Panc1 (cell line): ENCODE measurements at regions not wholly inside any gene's neighbourhood (a gene's known extent, or its start where the extent isn't known, plus 50 kb on each side); places are given as distances from the start of the nearest gene placed in this dataset.

Source experiments
- ATAC-seq: fragments of 200-7000 bp; cut with Tn5 transposase; 2 replicates; pipeline ENCODE4 v1.9.1; 2020; ENCODE audit warnings: mild to moderate bottlenecking, moderate library complexity
- BruUV-seq: library from RNA; stranded (reverse); fragments of 400-500 nt; replicated peaks from 2 replicates; lab custom pipeline; 2021; lab: Mats Ljungman, UMichigan
- CTCF ChIA-PET: fragments of 300-600 bp; sonication (Branson Sonifier 250); formaldehyde crosslinking; loops from one replicate; lab custom pipeline; 2022; ENCODE audit warnings: antibody characterized with exemption; lab: Charles Lee
- POLR2A ChIA-PET: fragments of 300-600 bp; sonication (Branson Sonifier 250); formaldehyde crosslinking; loops from one replicate; lab custom pipeline; 2022; ENCODE audit warnings: antibody characterized with exemption; lab: Charles Lee
- DNase-seq: peaks from one replicate; pipeline ENCODE4 v3.0.0-alpha.2; 2010; ENCODE audit warnings: low read depth, low spot score
- H3K27ac ChIP-seq: 2 replicates; pipeline ENCODE4 v1.5.1; 2011; ENCODE audit warnings: mild to moderate bottlenecking, low read length, inconsistent platforms
- H3K27me3 ChIP-seq: fragments of 200-500 bp; sonication (Bioruptor generic); 2 replicates; pipeline ENCODE4 v1.6.0; 2014; ENCODE audit warnings: low read length, inconsistent platforms; ENCODE audit not compliant: control insufficient read depth, insufficient read depth
- H3K36me3 ChIP-seq: fragments of 200-500 bp; sonication (Bioruptor generic); 2 replicates; pipeline ENCODE4 v1.5.1; 2014; ENCODE audit warnings: inconsistent platforms, mild to moderate bottlenecking, low read length, moderate library complexity; ENCODE audit not compliant: control insufficient read depth, insufficient read depth
- H3K4me1 ChIP-seq: 2 replicates; pipeline ENCODE4 v1.5.1; 2011; ENCODE audit warnings: inconsistent platforms, mild to moderate bottlenecking, low read length, moderate library complexity; ENCODE audit not compliant: control insufficient read depth, insufficient read depth
- H3K4me3 ChIP-seq, 2 experiments: 2 replicates each; pipeline ENCODE4 v1.5.1; 2011 to 2012; ENCODE audit warnings: low read depth in 2 of 2, low read length in 2 of 2, mild to moderate bottlenecking in 2 of 2, inconsistent platforms in 1 of 2, moderate library complexity in 1 of 2
- H3K9me3 ChIP-seq: fragments of 200-500 bp; sonication (Bioruptor generic); 2 replicates; pipeline ENCODE4 v1.5.1; 2014; ENCODE audit warnings: low read depth, mild to moderate bottlenecking, inconsistent platforms, low read length, moderate library complexity; ENCODE audit not compliant: control insufficient read depth, insufficient read depth
- CTCF ChIP-seq: fragments of 450-650 bp; IDR thresholded peaks from 2 replicates; pipeline ENCODE4 v1.5.1; 2017; ENCODE audit warnings: mild to moderate bottlenecking
- POLR2AphosphoS5 ChIP-seq: IDR thresholded peaks from 2 replicates; pipeline ENCODE4 v1.6.1; 2012; ENCODE audit warnings: mild to moderate bottlenecking, low read depth, low read length, moderate library complexity
- REST ChIP-seq, 2 experiments: IDR thresholded peaks; 2 replicates each; pipeline ENCODE4 v1.6.1; 2011 to 2012; ENCODE audit warnings: low read depth in 2 of 2, control low read depth in 1 of 2, low read length in 1 of 2, mild to moderate bottlenecking in 1 of 2, moderate library complexity in 1 of 2; ENCODE audit not compliant: insufficient read depth in 1 of 2
- SIN3A ChIP-seq: IDR thresholded peaks from 2 replicates; pipeline ENCODE4 v1.6.1; 2012; ENCODE audit warnings: low read depth, mild to moderate bottlenecking, low read length, moderate library complexity, borderline replicate concordance; ENCODE audit not compliant: insufficient read depth
- TCF7L2 ChIP-seq: IDR thresholded peaks from 2 replicates; pipeline ENCODE4 v1.6.1; 2011; ENCODE audit warnings: mild to moderate bottlenecking, low read depth, low read length, inconsistent platforms
- in situ Hi-C: cut with HindIII; loops from 2 replicates; pipeline ENCODE4 v1.10.0; 2016; ENCODE audit warnings: low sequenced_read_pairs, low pct_unique_long_range_greater_than_20kb
- intact Hi-C: fragments of 100-400 bp; cut with micrococcal nuclease; formaldehyde crosslinking; loops from one replicate; pipeline ENCODE4 v1.10.0; 2022; ENCODE audit not compliant: unreplicated experiment

GRCh38 chr3:25855266-25855784, 65.4 kb downstream of the OXSM start:
- no peaks in the 10 kb centered on the region for H3K9me3 ChIP-seq
- no peak overlapping the region for H3K4me3 ChIP-seq
- H3K36me3 ChIP-seq, result no peaks in the 10 kb centered on the region
- H3K27ac ChIP-seq, result no peak overlapping the region
- CTCF ChIA-PET, result no interaction called here
- TF ChIP-seq TCF7L2 (no peak), CTCF (no peak), SIN3A (no peak), REST (IDR thresholded peaks at IDR 0.05; ENCODE audit: insufficient read depth in 1 of 2, low read depth in 2 of 2, low read length in 1 of 2) (no peak)
- POLR2A ChIA-PET, result interaction anchor here (0.6 kb wide), 1 partner anchor 10 kb away, joined by 9 read pairs; no protein-coding TSS in a partner anchor
- no peaks in the 10 kb centered on the region for H3K4me1 ChIP-seq
- no peaks in the 10 kb centered on the region for H3K27me3 ChIP-seq
- in situ Hi-C loops (no loop called here), intact Hi-C loops (no loop called here)
- ATAC-seq, result no peak
- BruUV-seq, result no TSS peak
- DNase-seq, result no peak

GRCh38 chr3:25856902-25857518, 67.1 kb downstream of the OXSM start:
- no peaks in the 10 kb centered on the region for H3K27me3 ChIP-seq
- ChIA-PET CTCF (interaction anchor here (0.6 to 0.7 kb wide), 2 partner anchors 209 to 1273 kb away, joined by 3 to 4 read pairs; no protein-coding TSS in a partner anchor), POLR2A (no interaction called here)
- no peaks in the 10 kb centered on the region for H3K36me3 ChIP-seq
- no peak for TF ChIP-seq SIN3A
- no peak for TF ChIP-seq POLR2AphosphoS5
- TF ChIP-seq CTCF, result peak; percentile 61; the same call in 1 of the 2 replicates
- no peak for TF ChIP-seq TCF7L2
- TF ChIP-seq REST (IDR thresholded peaks at IDR 0.05; ENCODE audit: insufficient read depth in 1 of 2, low read depth in 2 of 2, low read length in 1 of 2), result no peak
- intact Hi-C loops (loop anchor here (2.0 kb wide), 1 partner anchor 208 kb away; no protein-coding TSS in a partner anchor), in situ Hi-C loops (no loop called here)
- no peaks in the 10 kb centered on the region for H3K4me1 ChIP-seq
- BruUV-seq, result no TSS peak
- no peak for DNase-seq
- ATAC-seq, result no peak
- H3K4me3 ChIP-seq, result no peak overlapping the region
- no peaks in the 10 kb centered on the region for H3K9me3 ChIP-seq
- no peak overlapping the region for H3K27ac ChIP-seq
